Activated CD8-positive, alpha-beta memory T cell treated with anti-CD3 and anti-CD28 coated beads, Interleukin-2, amount 50 U/mL, for 1 hour (primary cell): ENCODE measurements at regions not wholly inside any gene's neighbourhood (a gene's known extent, or its start where the extent isn't known, plus 50 kb on each side); places are given as distances from the start of the nearest gene placed in this dataset.
"Not testable (repeated sequence)": the region's sequence is repeated elsewhere in the genome, so short reads cannot be mapped to it uniquely, and the experiment has no call there.

Source experiments
- DNase-seq: peaks from one replicate; pipeline ENCODE4 v3.0.0-alpha.2; 2020; ENCODE audit errors: extremely low read depth

DNA sequence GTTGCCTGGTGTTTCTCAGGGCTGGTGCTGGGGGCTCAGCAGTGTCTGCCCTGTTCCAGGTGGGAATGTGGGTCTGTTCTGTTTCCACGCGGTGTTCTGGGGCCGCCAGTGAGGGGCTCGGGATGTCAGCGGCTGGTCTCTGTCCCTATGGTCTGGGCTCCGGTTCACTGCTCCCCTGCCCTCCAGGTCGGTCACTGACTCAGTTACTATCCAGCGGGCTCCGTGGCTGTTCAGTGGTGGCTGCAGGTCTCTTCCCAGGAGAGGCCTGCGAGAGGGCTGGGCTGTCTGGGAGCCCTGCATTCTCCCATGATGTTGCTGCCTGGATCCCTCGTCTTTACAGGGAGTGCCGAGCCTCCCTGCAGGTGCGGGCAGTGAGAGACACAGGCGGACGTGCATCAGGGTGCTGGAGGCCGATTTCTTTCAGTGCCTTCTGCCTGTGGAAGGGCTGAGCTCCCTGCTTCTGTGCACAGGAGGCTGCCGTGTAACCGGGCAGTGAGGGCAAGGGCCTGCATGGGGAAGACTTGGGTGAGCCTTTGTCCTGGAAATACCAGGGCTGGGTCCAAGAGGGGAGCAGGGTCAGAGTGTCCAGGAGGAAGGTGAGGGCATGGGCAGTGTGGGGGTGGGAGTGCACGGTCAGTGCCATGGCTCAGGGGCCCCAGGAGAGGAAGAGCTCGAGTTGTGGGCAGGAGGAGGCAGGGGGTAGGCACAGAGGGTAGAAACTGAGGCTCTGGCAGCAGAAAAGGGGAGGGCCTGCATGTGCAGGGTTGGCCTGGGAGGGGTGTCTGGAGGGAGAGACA is 391.0 kb downstream of the TMEM121 start:
- not testable (repeated sequence) for DNase-seq

DNA sequence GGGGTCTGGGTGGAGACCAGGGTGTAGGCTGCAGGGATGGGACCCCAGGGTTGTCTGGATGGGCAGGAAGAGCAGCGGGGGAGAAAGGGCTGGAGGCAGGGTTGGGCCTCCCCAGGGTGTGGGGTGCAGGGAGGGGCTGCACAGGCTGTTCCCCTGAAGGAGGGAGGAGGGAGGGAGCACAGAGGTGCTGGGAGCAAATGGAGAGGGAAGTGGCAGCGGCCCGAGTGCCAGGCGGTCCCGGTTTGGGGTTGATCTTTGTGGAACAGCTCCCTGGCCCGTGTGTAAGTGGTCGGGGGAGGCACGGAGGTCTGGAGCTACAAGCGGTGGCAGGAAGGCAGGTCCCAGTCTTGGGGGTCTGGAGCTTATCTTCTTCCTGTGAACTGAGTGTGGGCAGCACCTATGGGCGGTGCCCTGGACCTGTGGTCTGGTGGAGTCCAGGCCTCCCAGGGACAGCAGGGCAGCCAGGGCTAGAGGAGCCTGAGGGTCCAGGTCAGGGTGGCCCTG is 391.6 kb downstream of the TMEM121 start:
- DNase-seq, result no peak

GRCh38 chr14:105918496-105919262 is 392.3 kb downstream of the TMEM121 start:
- DNase-seq, result no peak

GRCh38 chr14:105919458-105920150 is 393.2 kb downstream of the TMEM121 start:
- no peak for DNase-seq

GRCh38 chr14:105920151-105920700 is 393.8 kb downstream of the TMEM121 start:
- not testable (repeated sequence) for DNase-seq

- DNase-seq, result not testable (repeated sequence)
Measured at GRCh38 chr14:105920803-105921755, 394.7 kb downstream of the TMEM121 start.

DNA sequence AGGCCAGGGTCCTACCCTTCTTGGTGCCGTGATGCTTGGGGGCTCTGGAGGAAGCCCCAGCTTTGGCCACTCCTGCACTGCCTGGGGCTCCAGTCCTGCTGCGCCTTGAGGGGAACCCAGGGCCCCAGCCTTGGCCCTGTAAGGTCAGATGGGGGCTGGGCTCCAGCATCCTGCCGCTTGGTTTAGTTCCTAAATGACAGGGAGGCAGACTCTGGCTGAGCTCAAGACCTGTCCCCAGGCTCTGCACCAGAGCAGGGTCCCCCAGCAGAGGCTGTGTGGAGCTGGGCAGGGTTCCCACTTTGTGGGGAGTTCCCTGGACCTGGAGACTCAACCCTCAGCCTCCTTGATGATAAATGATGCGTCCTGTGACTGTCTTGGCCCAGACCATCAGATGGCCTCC is 395.4 kb downstream of the TMEM121 start:
- DNase-seq, result not testable (repeated sequence)

DNA sequence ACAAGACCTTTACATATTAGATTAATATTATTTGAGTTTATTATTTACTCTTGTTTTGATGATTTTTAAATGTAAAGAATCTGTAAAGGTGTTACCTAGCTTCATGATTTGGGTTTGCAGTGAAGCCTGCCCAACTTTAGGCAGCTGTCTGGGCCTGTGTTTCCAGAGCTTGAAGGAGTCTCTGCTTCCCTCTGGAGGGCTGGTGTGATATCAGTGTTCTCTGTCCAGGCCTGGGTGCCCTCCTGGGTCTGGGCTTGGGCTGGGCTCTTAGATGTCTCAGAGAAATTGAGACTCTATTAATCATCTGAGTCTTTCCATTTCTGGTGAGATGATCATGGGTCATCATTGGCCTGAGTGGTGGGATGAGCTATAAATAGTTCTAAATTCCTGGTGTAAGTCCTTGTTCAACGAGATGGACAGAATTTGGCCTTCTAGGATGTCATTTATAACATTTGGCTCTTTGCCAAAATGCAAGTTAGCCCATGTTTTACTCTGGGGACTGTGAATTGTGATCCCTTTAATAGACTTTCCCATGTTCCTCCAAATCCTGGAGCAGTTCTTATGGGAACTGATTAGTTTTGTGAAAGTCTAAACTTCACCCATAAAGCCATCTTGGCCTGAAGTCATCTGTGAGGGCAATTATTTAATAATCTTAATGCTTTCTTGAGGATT is 397.3 kb downstream of the TMEM121 start:
- not testable (repeated sequence) for DNase-seq

DNA sequence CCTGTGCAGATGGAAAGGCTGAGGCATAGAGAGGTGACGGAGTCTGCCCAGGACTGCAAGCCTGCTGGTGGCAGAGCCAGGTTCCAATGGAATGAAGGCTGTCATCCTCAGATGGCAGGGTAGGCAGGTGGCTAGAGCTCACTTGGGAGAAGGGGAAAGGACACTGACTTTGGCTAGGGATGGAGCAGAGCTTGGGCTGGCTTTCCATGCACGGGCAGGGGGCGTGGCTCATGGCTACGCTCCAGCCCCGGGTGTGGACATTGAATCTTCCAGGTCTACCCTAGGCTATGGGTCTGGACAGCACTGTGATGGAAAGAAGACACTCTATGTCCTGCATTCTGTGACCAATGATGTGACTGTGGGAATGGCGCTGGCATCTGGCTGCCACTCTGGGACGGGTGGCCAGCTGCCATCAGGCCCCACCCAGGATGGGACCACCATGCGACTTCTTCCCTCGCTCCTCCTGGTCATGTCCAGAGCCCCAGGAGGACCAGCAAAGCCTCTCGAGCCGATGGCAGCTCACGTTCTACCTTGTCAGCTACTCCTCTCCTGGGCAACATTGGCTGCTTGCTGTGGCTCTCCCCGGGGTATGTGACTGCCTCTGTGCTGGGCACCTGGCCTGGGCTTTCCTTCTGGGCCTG is 398.7 kb downstream of the TMEM121 start:
- DNase-seq, result no peak

DNA sequence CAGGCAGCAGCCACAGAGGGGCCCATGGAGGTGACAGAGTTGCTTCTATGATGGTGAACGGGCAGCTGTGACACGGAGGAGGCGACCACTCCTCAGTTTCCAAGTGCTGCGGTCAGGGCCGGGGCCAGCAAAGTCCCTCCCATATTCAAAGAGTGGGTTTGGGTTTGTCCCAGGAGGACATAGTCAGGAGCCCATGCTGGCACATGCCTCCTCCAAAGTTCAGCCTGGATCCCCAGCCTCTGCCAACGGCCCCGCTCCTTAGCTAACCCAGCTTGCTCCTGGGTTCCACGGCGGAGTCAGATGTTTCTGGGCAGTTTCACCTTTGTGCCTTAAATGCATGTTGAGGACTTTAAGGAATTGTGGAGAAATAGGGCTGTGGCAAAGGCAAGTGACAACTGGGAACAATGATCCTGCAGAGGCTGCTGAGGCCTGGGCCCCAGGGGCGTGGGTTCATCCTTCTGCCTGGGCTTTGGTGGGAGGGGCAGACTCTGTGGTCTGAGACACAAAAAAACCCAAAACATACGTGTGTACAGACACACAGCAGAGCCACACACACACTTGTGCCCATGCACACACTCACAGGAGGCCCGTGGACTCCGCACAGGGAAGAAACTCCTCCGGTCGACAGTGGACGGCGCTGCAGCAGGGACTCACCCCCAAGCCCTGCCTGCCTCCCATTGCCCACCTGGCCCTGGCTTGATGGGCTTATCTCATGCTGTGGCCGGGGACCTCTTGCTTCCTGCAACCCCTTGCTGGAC is 399.4 kb downstream of the TMEM121 start:
- DNase-seq, result no peak

DNA sequence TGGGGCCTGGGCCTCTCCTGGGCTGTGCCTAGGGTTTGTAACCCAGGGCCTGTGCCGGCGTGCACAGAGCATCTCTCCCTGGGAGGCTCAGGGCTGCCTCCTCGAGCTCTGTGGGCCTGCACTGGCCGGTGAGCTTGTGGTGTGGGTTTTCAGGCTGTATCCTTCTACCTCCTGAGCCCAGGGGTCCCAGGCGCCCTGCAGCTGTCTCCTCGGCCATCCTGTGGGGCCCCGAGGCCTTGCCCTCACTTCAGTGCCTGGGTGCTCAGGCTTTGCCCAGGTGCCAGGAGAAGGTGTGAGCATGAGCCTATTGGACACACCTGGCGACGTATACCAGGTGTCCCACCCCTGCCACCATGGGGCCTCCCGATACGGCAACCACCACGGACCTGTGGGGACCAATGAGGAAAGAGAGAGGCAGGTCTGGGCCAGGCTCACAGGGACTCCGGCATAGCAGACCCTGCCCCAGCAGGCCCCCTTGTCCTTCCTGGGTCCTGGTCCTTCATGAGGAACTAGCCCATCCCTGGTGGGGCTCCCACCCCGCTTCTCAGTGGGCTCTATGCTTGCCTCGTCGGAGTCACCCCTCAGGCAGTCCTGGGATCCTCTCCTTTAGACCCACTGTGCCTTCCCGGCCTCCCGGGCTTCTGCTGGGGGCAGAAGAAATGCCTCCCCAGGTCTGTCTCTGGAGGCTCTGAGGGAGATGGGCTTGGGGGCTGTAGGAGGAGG is 400.2 kb downstream of the TMEM121 start:
- DNase-seq, result no peak

DNA sequence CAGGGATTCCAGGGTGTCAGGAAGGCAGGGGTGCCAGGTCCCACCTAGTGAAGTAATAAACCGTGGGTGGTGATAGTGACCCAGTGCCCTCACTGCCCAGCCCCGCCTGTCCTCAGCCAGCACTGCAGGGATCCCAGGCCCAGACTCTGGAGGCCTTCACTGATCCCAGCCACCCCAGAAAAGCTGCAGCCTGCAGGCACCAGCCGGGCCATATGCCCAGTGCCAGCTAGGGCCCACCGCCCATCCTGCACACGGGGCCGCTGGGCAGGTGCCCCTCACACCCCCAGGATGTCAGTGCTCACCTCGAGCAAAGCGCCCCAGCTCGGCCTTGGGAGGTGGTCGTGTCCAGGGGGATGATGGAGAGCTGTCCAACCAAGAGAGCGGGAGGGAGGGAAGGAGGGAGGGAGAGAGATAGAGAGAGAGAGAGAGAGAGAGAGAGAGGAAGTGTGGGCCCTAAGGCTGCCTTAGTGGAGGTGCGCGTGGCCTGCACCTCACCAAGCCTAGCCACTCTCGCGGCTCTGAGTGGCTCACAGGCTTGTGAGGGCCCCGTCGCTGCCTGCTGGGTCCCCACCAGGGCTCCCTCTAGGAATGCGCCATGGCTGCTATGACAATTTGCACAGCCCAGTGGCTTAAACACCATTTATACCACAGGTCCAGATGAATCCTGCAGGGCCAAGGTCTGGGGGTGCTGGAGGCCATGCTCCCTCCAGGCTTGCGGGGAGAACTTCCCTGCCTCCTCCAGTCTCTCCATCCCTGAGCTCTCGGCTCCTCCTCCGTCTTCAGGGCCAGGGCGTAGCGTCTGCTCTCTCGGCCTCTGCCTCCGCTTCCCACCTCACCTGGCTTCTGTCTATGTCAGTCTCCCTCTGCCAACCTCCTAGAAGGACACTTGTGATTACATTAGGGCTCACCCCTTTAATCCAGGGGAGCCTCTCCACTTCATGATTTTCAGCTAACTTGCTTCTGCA is 401.0 kb downstream of the TMEM121 start:
- DNase-seq, result no peak

DNA sequence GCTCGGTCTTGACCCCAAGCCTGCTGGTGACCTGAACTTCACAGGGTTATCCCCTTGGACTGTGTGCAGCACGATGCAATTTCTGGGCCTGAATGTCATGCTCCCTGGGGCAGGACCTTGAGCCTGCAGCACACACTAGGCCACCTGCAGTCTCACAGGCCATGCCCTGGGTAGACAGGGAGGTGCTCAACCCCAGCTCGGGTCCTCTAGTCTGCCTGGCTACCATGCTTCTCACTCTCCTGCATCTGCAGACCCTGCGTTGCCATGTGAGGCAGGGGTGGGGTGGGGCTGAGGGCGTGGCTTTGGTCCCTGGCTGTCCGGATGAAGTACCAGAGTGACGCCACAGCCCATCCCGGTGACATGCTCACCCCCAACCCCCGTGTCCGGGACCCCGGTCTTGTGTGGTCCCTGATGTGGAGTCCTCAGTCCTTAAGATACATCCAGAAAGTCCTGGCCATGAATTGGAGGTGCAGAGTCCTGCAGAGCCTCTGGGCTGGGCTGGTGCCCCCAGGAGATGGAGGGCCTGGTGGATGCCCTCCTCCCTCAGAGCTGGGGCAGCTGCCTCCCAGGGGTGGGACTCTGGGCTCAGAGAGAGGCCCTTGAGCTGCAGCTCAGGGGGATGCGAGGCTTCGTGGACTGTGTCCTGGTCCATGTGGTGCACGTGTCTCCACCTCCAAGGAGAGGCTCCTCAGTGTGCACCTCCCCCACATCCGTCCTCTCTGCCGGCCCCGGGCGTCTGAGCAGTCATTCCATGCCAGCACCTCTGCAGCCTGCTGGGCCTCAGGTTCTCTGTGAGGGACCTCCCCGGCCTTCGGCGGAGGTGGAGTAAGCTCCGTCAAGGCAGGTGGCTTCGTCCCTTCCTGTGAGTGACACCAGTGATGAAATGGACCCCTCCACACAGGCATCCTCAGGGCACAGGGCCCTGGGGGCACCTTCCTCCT is 402.1 kb downstream of the TMEM121 start:
- DNase-seq, result not testable (repeated sequence)

DNA sequence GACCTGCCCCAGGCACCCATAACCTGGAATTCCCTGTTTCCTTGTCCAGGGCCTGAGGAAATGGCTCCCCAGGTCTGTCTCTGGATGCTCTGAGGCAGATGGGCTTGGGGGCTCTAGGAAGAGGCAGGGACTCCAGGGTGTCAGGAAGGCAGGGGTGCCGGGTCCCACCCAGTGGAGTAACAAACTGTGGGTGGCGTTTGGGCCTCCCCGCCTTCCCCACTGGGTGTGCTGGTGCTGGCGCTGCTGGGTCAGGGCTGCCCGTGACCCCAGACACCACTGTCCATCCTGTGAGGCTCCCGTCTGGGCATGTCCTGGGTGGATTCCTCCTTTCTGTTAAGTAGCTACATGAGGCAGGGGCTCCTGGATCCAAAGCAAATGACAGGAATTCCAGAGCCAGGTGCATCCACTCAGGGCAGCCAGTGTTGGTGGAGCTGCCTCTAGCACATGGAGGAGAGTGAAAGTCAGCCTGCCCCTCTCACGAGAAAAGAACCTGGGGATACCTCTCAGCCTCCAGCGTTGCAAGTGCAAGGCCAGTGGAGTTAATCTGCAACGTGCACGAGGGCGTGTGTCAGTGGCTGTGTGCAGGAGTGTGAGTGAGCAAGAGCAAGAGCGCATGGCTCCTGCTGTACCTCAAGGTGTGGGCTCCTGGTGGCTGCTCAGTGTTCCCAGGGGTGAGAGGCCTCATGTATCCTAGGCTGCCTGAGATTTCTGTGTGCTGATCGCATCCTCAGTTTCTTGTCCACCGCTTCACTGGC is 403.1 kb downstream of the TMEM121 start:
- DNase-seq, result no peak

- DNase-seq, result no peak
Measured at GRCh38 chr14:105930572-105930971, 404.2 kb downstream of the TMEM121 start.
